Inferior parietal cortex (tissue), 1 donor: ENCODE measurements at regions not wholly inside any gene's neighbourhood (a gene's known extent, or its start where the extent isn't known, plus 50 kb on each side); places are given as distances from the start of the nearest gene placed in this dataset.
"Not testable (repeated sequence)": the region's sequence is repeated elsewhere in the genome, so short reads cannot be mapped to it uniquely, and the experiment has no call there.

Experiments used
- DNase-seq: peaks from one replicate; pipeline ENCODE4 v3.0.0-alpha.2; 2016; ENCODE audit errors: extremely low spot score

DNA sequence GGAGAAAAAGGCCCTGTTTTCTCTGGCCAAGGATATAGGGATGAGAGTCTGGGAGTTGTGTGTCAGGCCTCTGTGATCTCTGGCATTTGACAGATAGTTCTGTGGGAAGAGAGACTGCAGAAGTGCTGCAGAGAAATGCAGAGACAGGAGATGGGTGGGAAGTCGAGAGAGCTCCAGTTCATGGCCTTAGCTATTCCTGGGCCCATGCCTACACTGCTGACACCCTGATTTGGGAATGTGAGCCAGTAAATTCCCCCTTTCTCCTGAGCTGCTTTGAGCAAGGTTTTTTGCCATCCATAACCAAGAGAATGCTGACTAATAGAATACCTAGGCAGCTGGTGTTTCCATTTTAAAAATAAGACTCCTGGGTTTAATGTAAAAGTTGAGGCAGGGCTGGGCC, 59.3 kb downstream of the EBLN2 start:
- no peak for DNase-seq

DNA sequence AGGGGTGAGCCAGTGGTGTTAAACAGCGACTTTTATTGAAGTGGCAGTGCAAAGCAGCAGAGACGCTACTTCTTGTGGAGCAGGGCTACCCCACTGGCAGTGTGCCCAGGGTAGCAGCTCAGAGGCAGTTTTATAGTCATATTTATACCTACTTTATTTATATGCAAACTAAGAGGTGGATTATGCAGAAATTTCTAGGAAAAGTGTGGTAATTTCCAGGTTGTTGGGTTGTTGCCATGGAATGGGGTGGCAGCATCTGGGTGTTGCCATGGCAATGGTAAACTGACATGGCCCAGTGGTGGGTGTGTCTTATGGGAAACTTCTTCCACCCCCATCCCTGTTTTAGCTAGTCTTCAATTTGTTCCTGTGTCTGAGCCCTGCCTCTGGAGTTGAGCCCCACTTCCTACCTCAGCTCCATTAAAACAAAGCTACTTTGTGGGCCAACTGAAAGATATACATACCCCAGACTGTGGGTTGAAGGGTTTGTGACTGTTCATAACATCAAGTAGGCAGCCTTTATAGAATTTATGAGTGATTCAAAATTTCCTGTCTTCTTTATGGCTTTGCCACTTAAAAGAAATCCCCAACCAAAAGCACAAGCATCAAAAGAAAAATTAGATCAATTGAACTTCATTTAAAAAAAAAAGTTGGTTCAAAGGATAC, 60.3 kb downstream of the EBLN2 start:
- no peak for DNase-seq

GRCh38 chr3:73134034-73134433, 72.6 kb downstream of the EBLN2 start:
- DNase-seq = no peak

DNA sequence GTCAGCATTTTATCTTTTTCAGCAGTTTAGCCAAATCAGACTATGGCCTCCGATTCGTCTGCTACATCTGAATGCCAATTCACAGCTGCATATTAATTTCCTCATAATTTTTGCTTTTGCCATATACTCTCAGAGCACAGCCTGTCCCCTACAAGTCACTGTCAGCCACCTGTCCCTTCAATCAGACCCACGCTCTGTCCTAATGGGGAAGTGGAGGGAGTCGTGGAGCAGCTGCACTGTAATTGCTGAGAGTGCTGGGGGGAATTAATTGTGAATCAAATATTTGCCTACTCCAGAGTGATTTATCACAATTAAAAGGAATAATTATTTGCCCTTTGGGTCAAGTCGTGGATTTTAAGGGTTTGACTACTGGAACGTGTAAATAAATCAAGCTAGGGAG, 75.5 kb downstream of the EBLN2 start:
- DNase-seq = no peak

- DNase-seq = no peak
These were observed 76.4 kb downstream of the EBLN2 start for GRCh38 chr3:73137736-73138403.

DNA sequence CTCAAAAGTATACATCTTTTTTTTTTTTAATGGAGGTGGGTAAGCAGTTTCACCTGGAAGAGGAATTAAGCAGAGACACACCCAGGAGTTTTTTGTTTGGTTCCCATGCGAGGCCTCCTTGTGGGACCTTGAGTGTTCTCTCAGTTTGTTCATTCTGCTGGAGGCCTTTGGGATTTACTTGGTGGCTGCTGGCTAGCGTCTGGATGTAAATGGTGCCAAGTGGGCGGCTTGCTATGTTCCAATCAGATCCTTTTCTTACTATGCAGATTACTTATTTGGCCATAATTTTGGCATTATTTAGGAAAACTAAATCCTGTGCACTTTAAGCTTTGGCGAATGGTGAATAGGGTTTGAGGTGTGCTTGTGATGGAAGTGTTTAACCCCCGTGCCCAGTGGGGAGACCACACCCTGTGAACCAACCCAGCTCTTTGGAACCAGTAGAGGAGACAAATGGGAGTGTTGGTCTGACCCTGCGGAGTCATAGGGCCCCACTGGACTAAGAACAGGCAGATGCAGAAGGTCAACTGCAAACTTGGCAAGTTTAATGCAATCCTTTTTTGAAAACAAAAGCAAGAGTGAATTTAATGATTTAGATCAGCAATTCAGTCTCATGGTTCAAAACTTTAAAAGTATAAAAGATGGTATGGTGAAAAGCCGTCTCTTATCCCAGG, 79.4 kb downstream of the EBLN2 start:
- no peak for DNase-seq

GRCh38 chr3:73141525-73141924, 80.1 kb downstream of the EBLN2 start:
- DNase-seq = no peak

GRCh38 chr3:73143401-73143800, 81.9 kb downstream of the EBLN2 start:
- DNase-seq = no peak

- peak; percentile 17 for DNase-seq
These were observed 82.4 kb downstream of the EBLN2 start for GRCh38 chr3:73143821-73144237.

GRCh38 chr3:73144276-73144675, 82.8 kb downstream of the EBLN2 start:
- no peak for DNase-seq

DNA sequence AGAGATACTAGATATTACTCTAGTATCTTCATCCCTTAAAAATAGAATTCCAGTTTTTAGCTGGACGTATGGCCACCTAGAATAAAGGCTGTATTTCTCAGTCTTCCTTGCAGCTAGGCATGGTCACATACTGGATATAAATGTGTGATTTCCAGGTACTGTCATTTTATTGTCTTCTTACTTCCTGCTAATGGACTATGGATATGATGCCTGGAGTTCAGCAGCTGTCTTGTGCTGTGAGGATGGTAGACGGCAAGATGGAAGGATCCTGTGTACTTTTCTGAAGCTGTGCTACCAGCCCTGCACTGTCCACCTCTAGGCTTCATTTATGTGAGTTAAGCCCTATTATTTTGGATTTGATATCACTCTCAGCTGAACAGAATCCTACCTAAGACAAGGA, 83.4 kb downstream of the EBLN2 start:
- no peak for DNase-seq

GRCh38 chr3:73147479-73147878, 86.0 kb downstream of the EBLN2 start:
- DNase-seq = not testable (repeated sequence)

DNA sequence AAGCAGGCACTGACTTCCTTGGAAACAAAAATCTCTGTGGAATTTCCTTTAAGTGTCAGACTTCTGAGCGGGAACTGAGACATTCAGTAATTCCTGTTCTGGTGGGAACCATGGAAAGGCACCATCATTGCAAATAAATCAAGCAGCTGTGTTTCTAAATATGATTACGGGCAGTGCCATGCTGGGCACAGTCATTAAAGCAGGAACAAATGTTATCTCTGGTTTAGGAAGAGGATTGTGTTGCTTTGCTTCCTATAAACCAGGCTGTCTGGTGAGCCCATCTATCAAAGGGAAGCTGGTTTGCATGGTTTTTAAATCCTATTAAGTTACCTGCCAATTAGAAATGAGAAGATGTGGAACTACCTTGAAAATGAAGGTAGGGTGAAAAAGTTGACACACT, 86.7 kb downstream of the EBLN2 start:
- no peak for DNase-seq

DNA sequence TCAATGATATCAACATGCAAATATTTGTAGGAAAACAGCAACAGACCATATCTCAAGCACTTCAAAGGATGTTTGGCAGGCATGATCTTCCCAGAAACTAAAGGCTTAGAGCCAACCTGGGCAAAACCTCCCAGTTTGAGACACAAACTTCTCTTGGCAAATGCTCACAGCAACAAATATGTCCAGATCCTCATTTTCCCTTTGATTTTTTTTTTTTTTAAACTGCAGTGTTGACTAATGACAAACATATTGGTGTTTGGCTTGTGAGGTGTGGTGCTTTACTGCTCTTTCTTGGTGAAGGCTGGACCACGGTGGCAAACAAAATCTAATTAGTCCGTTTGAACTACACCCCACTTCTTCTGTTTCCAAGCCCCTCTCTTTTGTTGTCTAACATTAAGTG, 87.2 kb downstream of the EBLN2 start:
- no peak for DNase-seq

- DNase-seq = no peak
These were observed 89.1 kb downstream of the EBLN2 start for GRCh38 chr3:73150369-73151130.

GRCh38 chr3:73152571-73152970, 91.1 kb downstream of the EBLN2 start:
- not testable (repeated sequence) for DNase-seq

GRCh38 chr3:73153057-73153456, 91.6 kb downstream of the EBLN2 start:
- not testable (repeated sequence) for DNase-seq

- DNase-seq = not testable (repeated sequence)
These were observed 92.8 kb downstream of the EBLN2 start for GRCh38 chr3:73154261-73154660.

GRCh38 chr3:73155441-73155840, 94.0 kb downstream of the EBLN2 start:
- not testable (repeated sequence) for DNase-seq

DNA sequence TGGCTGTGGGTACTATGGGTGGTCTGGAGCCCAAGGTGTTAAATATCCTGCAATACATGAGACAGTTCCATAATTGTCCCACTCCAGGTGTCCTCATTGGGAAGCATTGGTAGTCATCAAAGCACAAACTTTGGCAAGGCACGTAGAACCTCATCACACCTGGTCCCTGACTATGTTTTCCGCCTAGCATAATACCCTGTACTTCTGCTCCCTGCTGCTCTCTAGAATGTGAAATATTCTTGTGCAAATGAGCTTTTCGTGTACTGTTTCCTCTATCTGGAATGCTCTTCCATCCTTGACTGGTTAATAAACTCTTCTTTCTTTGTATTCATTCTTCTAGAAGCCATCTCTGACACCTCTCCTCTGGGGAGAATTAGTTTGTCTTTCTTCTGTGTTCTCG, 103.2 kb downstream of the EBLN2 start:
- no peak for DNase-seq

GRCh38 chr3:73175698-73176097, 114.2 kb downstream of the EBLN2 start:
- no peak for DNase-seq

DNA sequence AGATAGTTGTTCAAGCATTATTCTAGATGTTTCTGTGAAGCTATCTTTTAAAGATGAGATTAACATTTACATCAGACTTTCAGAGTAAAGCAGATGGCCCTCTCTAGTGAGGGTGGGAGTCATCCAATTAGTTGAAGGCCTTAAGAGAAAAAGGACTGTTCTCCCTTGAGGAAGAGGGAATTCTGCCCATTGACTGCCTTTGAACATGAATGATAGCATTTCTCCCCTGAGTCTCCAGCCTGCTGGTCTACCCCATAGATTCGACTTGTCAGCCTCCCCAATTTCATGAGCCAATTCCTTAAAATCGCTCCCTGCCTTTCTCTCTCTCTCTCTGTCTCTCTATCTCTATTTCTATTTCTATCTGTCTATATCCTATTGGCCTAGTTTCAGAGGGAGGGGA, 115.5 kb downstream of the EBLN2 start:
- DNase-seq = no peak
